ENCODE measurements at regions not wholly inside any gene's neighbourhood (a gene's known extent, or its start where the extent isn't known, plus 50 kb on each side); places are given as distances from the start of the nearest gene placed in this dataset.

- Histone ChIP-seq H3K36me3 (no peaks in the 10 kb centered on the region), H3K4me1 (peaks cover 0 to 21% (median 3%) of the 10 kb centered on the region in 3 donors), H3K27ac (no peak overlapping the region), H3K4me3 (no peak overlapping the region), H3K9me3 (no peaks in the 10 kb centered on the region), H3K27me3 (no peaks in the 10 kb centered on the region)
- 96 to 98% methylated on average over 2 of the region's 2 CpGs for WGBS, 2 donors
- DNase-seq = no peak
- TF ChIP-seq CTCF (IDR thresholded peaks at IDR 0.05) (no peak), POLR2A (IDR thresholded peaks at IDR 0.05) (no peak)
- intact Hi-C loops (cut with DNase I) = no loop called here
These were observed 100.2 kb upstream of the BTG3 start for GRCh38 chr21:17712887-17713286.

- H3K9me3 ChIP-seq = no peaks in the 10 kb centered on the region
- intact Hi-C loops (cut with DNase I) = no loop called here
- no peak overlapping the region for H3K4me3 ChIP-seq
- H3K27me3 ChIP-seq = no peaks in the 10 kb centered on the region
- H3K36me3 ChIP-seq = no peaks in the 10 kb centered on the region
- H3K27ac ChIP-seq = no peak overlapping the region
- peaks cover 0 to 23% (median 3%) of the 10 kb centered on the region in 3 donors for H3K4me1 ChIP-seq
- TF ChIP-seq CTCF (IDR thresholded peaks at IDR 0.05) (no peak), POLR2A (IDR thresholded peaks at IDR 0.05) (no peak)
- DNase-seq = no peak
These were observed 99.2 kb upstream of the BTG3 start for GRCh38 chr21:17711896-17712295.

GRCh38 chr21:17709266-17709611 is 96.5 kb upstream of the BTG3 start:
- Histone ChIP-seq H3K36me3 (no peaks in the 10 kb centered on the region), H3K9me3 (peaks cover 0 to 9% (median 0%) of the 10 kb centered on the region in 3 donors), H3K4me1 (peaks cover 0 to 28% (median 4%) of the 10 kb centered on the region in 3 donors), H3K4me3 (no peak overlapping the region), H3K27ac (no peak overlapping the region), H3K27me3 (no peaks in the 10 kb centered on the region)
- DNase-seq = no peak
- intact Hi-C loops (cut with DNase I) = no loop called here
- no peak for TF ChIP-seq CTCF (IDR thresholded peaks at IDR 0.05)
- TF ChIP-seq POLR2A (IDR thresholded peaks at IDR 0.05) = no peak

- Histone ChIP-seq H3K36me3 (no peaks in the 10 kb centered on the region), H3K27ac (peak overlapping the region in 2 of 4 donors; percentile 17 to 18), H3K4me3 (no peak overlapping the region), H3K9me3 (peaks cover 0 to 9% (median 0%) of the 10 kb centered on the region in 3 donors), H3K4me1 (peaks cover 0 to 34% (median 5%) of the 10 kb centered on the region in 3 donors), H3K27me3 (no peaks in the 10 kb centered on the region)
- WGBS, 2 donors = 39 to 42% methylated on average over 5 of the region's 5 CpGs
- no peak for DNase-seq
- TF ChIP-seq CTCF (IDR thresholded peaks at IDR 0.05) = no peak
- TF ChIP-seq POLR2A (IDR thresholded peaks at IDR 0.05) = no peak
- intact Hi-C loops (cut with DNase I) = no loop called here
These were observed 96.0 kb upstream of the BTG3 start for GRCh38 chr21:17708522-17709265.

GRCh38 chr21:17699524-17700189 is 87.0 kb upstream of the BTG3 start:
- DNase-seq = no peak
- no peak overlapping the region for H3K4me3 ChIP-seq
- H3K27me3 ChIP-seq = no peaks in the 10 kb centered on the region
- H3K27ac ChIP-seq = no peak overlapping the region
- H3K9me3 ChIP-seq = no peaks in the 10 kb centered on the region
- TF ChIP-seq CTCF (IDR thresholded peaks at IDR 0.05) = no peak
- no peak for TF ChIP-seq POLR2A (IDR thresholded peaks at IDR 0.05)
- H3K36me3 ChIP-seq = no peaks in the 10 kb centered on the region
- intact Hi-C loops (cut with DNase I) = no loop called here
- 79 to 91% methylated on average over 6 of the region's 6 CpGs for WGBS, 2 donors
- H3K4me1 ChIP-seq = peaks cover 0 to 11% (median 3%) of the 10 kb centered on the region in 3 donors
